ENCODE measurements at regions not wholly inside any gene's neighbourhood (a gene's known extent, or its start where the extent isn't known, plus 50 kb on each side); places are given as distances from the start of the nearest gene placed in this dataset.

GRCh38 chr6:23036406-23036983 lies 467.1 kb downstream of the HDGFL1 start:
- DNase-seq = no peak
- intact Hi-C loops (cut with micrococcal nuclease) = no loop called here
- no peak for ATAC-seq

DNA sequence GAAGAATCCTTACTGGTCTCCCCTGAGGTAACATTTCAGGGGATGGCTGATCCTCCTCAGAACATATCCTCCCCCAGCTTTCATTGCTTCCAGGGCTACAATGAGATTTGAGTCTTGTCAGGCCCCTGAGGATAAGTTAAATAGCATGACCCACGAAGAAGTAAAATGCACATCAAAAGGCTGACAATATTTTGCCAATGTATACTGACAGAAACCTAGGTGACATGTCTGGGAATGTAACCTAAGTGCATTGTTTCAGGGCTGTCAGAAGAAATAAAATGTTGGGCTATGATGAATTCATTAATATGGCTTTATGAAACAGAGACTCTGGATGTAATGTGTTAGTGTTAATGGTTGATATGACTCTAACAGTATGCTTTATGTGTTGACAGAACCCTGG lies 471.5 kb downstream of the HDGFL1 start:
- no peak for DNase-seq
- no peak for ATAC-seq
- intact Hi-C loops (cut with micrococcal nuclease) = no loop called here

GRCh38 chr6:23045280-23045679 lies 475.9 kb downstream of the HDGFL1 start:
- intact Hi-C loops (cut with micrococcal nuclease) = no loop called here
- DNase-seq (no peak), ATAC-seq (no peak)

GRCh38 chr6:23055523-23055922 lies 486.2 kb downstream of the HDGFL1 start:
- intact Hi-C loops (cut with micrococcal nuclease) = no loop called here
- ATAC-seq (peak; percentile 38), DNase-seq (no peak)

DNA sequence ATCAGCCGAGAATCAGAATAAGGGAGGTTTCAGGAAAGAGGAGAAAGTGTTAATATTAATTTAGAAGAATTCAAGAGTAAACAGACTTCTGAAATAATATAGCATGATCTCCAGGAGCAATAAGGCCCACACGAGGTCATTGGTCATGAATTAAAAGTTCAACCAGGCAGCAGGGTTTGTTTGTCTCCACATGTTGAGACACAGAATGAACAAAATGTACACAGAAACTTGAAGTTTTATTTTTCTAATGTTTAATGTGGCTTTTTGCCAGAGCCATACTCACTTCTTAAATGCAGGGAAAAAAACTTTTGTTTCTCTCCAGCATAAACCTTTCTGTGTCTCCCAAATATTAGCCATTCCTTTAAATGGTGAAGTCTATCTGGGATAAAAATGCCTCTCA lies 504.5 kb downstream of the HDGFL1 start:
- DNase-seq (no peak), ATAC-seq (no peak)
- intact Hi-C loops (cut with micrococcal nuclease) = no loop called here

GRCh38 chr6:23077772-23078171 lies 508.4 kb downstream of the HDGFL1 start:
- ATAC-seq = no peak
- DNase-seq = no peak
- intact Hi-C loops (cut with micrococcal nuclease) = no loop called here

DNA sequence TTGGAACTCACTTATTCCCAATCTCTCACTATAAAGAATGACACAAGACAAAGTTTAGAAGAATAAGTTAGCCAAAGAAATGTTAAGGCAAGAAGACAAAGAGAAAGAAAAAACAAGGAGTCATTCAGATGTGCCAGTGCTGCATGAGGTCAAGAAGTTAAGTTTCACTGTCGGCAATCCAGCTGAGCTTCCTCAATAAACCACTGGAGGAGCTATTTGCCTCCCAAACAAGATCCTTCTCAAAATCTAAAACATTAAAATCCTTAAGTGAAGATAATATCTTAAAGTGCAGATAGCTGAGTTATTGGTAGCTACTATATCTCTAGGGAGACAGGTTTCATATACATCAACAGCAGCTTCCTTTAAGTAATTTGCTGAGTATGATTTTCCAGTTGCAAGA lies 512.3 kb downstream of the HDGFL1 start:
- no peak for DNase-seq
- no peak for ATAC-seq
- intact Hi-C loops (cut with micrococcal nuclease) = no loop called here

DNA sequence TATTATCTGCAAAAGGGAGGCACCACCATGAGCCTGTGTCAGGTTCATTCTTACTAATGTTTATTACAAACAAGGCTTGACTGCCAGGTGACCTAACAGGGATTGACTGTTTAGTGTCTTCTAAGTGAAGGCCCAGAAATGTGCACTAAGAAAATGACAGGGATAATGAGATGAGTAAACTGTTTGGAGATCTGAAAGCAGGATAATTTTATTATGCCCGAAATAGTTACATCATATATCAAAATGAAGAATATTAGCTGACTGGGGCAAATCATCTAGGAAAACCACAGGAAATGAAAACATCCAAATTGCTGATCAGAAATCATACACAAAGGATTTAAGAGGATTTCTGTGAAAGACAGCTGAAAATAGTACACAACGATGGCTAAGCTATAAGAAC lies 516.7 kb downstream of the HDGFL1 start:
- no peak for ATAC-seq
- no peak for DNase-seq
- intact Hi-C loops (cut with micrococcal nuclease) = no loop called here

- intact Hi-C loops (cut with micrococcal nuclease) = no loop called here
- DNase-seq (no peak), ATAC-seq (no peak)
Observed at GRCh38 chr6:23087471-23087870, 518.1 kb downstream of the HDGFL1 start.

DNA sequence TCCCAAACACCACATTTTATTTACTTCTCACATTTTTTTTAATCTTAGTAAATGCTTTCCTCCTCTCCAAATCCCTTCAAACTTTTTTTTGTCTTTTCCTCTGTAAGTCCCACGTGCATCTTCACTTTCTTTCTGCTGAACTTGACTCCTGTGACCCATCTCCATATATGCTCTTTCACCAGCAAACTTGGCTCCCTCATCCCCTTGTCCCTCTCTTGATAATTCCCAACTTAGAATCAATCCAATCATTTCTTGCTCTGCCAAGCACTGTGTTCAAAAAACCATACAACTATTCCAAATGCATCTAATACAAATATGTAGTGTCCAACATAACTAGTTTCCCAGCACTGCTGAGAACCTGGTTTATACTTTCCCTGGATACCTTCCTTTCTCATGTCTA lies 519.4 kb downstream of the HDGFL1 start:
- ATAC-seq (no peak), DNase-seq (no peak)
- intact Hi-C loops (cut with micrococcal nuclease) = no loop called here

GRCh38 chr6:23089981-23090380 lies 520.6 kb downstream of the HDGFL1 start:
- ATAC-seq (no peak), DNase-seq (no peak)
- intact Hi-C loops (cut with micrococcal nuclease) = no loop called here

- DNase-seq (no peak), ATAC-seq (no peak)
- intact Hi-C loops (cut with micrococcal nuclease) = no loop called here
Observed at GRCh38 chr6:23091795-23092194, 522.4 kb downstream of the HDGFL1 start.

- intact Hi-C loops (cut with micrococcal nuclease) = no loop called here
Observed at GRCh38 chr6:23096876-23097275, 527.5 kb downstream of the HDGFL1 start.

DNA sequence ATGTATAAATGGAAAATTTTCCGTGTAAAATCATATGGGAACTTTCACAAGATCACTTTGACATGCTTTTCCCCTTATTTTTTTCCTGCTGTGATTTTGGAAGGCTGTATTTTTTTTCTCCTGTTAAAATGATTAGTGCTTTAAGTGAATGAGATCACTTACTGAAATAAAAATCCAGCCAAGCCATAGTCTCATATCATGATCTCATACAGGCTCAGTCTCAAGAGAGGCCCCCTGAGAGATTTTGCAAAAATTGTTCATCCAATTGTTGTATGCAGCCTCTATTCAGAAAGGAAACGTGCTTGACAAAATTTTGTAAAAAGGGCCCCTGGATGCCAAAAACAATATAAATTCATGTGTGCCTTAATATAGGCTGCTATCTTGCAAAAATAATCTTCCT lies 528.2 kb downstream of the HDGFL1 start:
- intact Hi-C loops (cut with micrococcal nuclease) = no loop called here
- ATAC-seq (no peak), DNase-seq (no peak)

More at GRCh38 chr6:23096876-23097275, 527.5 kb downstream of the HDGFL1 start:
- DNase-seq = no peak
- ATAC-seq = no peak

DNA sequence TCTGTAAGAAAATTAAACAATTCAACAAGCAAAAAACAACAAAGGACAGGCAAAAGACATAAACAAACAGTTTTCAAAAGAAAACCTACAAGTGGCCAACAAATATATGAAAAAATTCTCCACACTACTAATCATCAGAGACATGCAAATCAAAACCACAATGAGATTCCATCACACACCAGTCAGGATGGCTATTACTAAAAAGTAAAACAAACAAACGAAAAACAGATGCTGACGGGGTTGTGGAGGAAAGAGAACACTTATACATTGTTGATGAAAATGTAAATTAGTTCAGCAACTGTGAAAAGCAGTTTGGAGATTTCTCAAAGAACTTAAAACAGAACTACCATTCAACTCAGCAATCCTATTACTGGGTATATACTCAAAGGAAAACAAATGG lies 537.6 kb downstream of the HDGFL1 start:
- no peak for ATAC-seq
- intact Hi-C loops (cut with micrococcal nuclease) = no loop called here
- DNase-seq = no peak

DNA sequence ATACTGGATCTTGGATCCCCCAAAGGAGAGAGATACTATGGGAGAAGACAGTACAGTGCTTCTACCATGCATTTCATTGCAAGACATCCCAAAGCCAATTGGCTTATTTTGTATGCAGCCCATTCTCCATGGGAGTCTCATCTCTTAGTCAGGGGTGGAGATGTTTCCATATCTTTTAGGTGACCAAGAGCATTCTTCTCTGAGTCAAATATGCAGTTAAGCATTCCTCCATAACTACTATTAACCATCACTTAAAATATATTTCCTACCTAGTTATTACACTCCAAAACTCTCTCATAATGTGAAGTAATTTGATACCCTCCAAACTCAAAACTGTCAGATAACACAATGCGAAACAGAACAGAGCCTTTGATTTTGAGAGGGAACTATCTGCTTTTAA lies 542.6 kb downstream of the HDGFL1 start:
- DNase-seq = no peak
- no peak for ATAC-seq
- intact Hi-C loops (cut with micrococcal nuclease) = no loop called here

GRCh38 chr6:23114812-23115504 lies 545.6 kb downstream of the HDGFL1 start:
- no peak for ATAC-seq
- intact Hi-C loops (cut with micrococcal nuclease) = no loop called here
- DNase-seq = no peak

DNA sequence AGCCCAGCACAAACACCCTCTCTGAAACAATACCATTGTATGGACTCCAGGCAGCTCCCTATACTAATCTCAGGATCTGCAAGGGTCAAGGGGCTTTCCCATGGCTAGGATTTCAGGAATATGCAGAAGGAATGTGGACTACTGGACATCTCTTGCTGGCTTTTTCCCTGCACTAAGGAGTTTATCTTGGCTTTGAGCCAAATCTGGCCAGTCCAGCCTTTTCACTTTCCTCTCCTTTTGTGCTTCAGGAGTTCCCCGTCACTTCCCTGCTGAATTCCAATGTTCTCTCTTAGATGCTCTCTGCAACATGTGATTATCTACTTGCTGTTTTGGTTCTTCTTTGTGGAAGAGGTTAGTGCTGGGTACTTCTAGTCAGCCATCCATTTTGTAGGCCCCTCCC lies 568.2 kb downstream of the HDGFL1 start:
- DNase-seq (no peak), ATAC-seq (no peak)
- intact Hi-C loops (cut with micrococcal nuclease) = no loop called here

DNA sequence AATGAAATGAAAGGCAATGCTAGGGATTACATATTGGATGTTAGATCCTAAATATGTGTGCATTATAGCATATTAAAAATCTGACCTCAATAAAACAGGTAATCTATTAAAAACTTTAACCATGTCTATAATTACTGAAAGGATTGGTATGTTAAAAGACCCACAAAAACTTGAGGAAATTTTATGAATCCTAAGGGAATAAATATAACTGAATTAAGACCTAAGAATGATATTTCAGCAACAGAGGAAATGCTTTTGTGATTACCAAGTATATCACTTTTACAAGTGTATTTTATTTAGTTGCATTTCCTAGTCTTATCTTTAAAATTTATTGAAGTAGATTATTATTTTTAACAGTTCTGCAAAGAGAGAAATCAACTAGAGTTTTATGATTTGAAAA lies 571.5 kb downstream of the HDGFL1 start:
- intact Hi-C loops (cut with micrococcal nuclease) = no loop called here
- no peak for DNase-seq
- no peak for ATAC-seq

DNA sequence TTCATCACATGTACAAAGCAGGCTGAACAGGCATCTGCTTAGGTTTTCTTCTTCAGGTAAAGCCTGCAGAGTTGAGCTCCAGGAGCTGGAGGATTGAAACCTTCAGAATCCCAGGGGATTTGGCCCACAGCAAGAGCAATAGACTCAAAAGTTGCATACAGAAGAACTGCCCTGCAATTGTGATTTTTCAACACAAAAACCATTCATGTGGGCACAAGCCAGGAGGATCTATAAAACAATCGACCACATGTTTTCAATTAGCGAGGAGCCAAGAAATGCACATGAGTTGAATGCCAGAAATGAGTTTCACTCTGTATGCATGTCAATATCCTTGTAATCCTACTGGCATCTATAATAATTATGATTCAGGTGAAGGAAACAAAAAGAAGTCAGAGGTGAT lies 576.4 kb downstream of the HDGFL1 start:
- ATAC-seq (no peak), DNase-seq (no peak)
- intact Hi-C loops (cut with micrococcal nuclease) = no loop called here

GRCh38 chr6:23154159-23154558 lies 584.8 kb downstream of the HDGFL1 start:
- DNase-seq (no peak), ATAC-seq (peak; percentile 53)
- intact Hi-C loops (cut with micrococcal nuclease) = no loop called here

All from left ventricle myocardium superior (tissue), 1 donor.